COLO829 (cell line): ENCODE measurements at regions not wholly inside any gene's neighbourhood (a gene's known extent, or its start where the extent isn't known, plus 50 kb on each side); places are given as distances from the start of the nearest gene placed in this dataset.

Experiments used
- DNase-seq: peaks from one replicate; pipeline ENCODE4 v3.0.0; 2012; ENCODE audit warnings: low spot score

DNA sequence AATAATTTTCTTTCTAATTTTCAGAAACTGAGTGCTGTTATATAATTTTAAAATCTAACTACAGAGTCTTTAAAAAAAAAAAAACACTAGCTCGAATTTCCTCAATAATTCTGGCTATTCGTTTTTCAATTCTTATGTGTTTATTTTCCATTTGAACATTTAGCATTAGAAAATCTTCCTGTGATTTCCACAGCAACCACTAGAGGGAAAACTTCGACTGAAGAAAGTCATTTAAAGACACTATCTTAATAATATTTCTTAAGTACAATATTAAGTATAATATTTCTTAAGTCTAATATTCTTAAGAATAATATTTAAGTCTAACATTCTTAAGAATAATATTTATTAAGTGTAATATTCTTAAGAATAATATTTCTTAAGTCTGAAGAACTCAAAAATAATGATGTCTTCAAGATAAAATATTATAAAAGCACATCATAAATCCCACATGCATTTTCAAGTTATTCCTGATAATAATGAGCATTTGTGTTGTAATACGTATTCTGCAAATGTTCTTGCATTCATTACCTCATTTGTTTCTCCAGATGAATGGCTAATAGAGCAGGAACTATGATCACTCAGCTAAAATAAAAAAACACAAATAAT, 118.4 kb upstream of the WDR17 start:
- DNase-seq = no peak

DNA sequence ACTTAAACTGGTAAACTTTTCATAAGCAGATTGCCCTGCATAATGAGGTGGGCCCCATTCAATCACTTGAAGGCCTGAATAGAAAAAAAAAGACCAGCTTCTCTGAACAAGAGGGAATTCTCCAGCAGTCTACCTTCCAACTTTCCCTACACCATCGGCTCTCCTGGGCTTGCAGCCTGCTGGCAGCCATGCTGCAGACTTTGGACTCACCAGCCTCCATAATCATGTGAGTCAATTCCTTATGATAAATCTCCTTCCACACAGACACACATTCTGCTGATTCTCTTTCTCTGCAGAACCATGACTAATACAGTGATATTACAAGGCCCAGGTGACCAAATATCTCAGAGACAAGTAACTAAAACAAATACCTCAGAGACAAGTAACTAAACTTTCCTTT, 113.8 kb upstream of the WDR17 start:
- DNase-seq = no peak

- no peak for DNase-seq
Observed at GRCh38 chr4:175953116-175953515, 112.5 kb upstream of the WDR17 start.

DNA sequence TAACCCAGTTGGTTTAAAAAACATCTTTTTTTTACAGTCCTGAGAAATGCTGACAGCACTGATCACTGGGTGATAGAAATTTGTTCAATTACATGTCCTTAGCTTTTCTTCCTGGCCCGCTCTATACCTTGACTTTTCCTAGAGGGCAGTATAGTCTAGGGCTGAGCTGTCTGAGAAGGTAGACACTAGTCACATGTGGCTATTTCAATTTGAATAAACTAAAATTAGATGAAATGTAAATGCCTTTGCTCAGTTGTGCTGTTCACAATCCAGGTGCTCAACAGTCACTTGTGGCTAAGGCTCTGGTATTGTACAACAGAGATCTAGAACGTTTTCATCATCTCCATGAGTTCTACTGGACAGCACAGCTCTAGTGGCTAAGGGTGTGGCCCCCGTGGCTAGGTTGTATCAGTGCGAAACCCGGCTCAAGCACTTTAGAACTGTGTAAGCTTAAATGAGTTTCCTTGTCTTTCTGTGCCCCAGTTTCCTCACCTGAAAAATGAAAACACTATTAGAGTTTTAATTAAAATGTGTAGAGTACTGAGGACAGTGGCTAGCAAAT, 111.6 kb upstream of the WDR17 start:
- no peak for DNase-seq

- DNase-seq = no peak
Observed at GRCh38 chr4:175954685-175955084, 111.0 kb upstream of the WDR17 start.

DNA sequence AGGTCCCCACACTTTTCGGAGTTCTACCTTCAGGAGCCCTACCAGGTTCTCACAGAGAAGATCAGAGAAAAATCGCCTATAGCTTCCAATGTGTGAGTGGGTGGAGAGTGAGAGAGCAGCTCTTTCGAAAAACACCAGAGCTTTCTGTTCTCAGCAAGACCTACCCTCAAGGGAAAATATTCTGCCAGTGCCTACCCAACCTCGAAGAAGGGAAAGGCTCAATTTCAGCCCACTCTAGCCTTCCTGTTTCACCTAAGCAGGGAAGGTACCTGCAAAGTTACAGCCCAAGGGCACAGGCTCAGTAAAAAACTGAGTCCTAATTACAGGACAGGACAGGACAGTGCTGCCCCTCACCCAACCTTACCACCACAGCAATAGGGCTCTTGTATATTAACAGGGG, 104.0 kb upstream of the WDR17 start:
- DNase-seq = no peak

GRCh38 chr4:175970072-175970471, 95.6 kb upstream of the WDR17 start:
- no peak for DNase-seq

DNA sequence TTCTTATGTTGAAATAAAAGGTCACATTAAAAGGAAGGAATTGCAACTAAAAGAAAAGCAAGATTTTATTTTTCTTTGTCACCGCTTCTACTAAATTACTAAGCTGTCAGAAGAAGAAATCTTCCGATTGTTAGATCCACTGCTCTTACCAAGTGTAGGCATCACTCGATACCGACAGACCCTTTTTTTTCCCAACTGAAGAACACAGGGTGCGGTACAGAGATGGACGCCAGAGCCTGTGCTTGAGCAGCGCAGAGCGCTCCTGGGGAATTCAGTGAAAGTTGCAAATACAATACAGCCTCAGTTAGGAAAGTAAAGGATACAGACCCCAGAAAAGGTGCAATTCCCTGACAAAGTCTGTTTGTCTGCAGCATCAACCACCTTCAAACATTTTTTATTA, 94.9 kb upstream of the WDR17 start:
- no peak for DNase-seq

- peak; percentile 15 for DNase-seq
Observed at GRCh38 chr4:175971388-175972179, 94.1 kb upstream of the WDR17 start.

DNA sequence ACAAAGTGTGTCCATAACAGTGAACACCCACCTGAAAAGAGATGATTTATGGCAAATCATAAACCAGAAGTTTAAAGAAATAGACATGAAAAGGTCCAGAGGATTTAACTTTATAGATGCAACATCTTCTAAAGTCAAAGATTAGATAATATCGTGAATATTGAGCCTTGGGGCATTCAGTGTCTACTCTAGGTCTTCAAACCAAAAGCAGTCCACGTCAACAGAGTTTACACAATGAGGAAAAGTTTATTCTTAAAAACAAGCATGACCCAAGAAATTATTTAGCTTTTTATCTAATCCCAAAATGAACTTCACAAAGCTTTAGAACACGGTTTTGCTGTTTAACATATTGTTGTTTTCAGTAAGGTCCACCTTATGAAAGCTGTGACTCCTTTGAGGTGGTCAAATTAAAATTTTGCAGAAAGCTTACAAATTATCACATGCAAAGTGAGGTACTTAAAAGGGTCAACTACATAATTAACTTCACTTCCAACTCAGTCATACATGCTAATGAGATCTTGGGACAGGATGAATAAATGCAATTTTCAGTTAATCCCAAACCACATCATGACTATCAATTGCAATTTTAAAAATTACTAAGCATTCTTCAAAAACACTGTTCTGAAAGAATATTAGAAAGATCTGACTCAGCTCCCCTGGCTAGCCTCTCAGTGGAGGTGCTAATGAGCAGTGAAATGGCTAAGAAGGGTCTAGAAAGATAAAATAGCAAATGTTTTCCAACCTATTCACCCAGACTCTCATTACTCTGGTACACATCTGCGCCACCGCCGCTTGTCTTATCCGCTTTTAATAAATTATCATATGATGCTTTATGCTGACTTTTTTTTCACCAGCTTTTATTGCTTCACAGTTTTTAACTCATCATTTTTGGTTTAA, 92.4 kb upstream of the WDR17 start:
- DNase-seq = no peak

DNA sequence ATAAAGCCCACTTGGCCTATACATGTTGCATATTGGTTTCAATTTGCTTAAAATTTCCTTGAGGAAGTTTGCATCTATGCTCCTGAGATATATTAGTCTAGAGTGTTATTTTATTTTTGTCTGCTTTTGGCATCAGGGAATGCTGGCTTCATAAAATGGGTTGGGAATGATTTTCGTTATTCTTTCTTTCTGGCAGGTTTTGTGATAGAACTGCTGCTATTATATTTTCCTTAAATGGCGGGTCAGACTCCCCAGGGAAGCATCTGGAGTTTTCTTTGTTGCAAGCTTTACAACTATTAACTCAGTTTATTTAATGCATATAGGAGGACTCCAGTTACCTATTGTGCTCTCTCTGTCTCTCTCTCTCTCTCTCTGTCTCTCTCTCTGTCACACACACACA, 82.0 kb upstream of the WDR17 start:
- DNase-seq = no peak

GRCh38 chr4:175986668-175987067, 79.0 kb upstream of the WDR17 start:
- no peak for DNase-seq

DNA sequence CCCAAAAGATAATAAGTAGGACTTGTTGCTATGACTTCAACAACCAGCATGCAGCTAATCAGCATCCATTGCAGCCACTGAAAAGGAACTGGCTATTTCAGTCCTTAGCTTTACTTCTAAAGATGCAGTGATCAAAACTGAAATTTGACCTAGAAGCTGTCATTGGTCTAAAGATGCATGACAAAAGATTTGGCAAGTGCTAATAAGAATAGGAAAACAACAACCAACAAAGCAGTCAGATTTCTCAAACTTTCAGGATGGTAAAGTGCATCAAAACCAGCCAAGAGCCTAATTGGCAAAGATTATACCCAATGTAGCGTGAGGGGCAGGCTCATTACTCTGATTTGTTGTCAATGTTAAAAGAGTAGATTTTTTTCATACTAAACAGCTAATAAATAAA, 77.1 kb upstream of the WDR17 start:
- DNase-seq = no peak

DNA sequence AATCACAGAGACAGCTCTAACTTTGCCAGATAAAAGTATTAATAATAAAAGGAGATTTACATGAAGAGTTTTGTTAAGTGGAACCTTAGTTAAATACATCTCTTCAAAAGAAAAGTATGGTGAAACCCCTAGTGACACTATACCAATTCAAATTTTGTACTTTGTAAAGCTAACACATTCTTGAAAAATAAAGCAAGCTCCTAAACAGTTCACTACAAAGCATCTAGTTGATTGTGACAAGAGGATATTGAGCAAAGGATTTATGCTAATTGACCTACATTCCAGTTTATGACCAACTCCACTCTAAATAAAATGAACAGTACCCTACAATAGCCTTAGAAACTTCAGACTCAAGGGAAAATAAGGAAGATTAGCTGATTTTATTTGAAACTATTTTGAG, 69.4 kb upstream of the WDR17 start:
- no peak for DNase-seq

- DNase-seq = no peak
Observed at GRCh38 chr4:175997291-175997690, 68.3 kb upstream of the WDR17 start.

DNA sequence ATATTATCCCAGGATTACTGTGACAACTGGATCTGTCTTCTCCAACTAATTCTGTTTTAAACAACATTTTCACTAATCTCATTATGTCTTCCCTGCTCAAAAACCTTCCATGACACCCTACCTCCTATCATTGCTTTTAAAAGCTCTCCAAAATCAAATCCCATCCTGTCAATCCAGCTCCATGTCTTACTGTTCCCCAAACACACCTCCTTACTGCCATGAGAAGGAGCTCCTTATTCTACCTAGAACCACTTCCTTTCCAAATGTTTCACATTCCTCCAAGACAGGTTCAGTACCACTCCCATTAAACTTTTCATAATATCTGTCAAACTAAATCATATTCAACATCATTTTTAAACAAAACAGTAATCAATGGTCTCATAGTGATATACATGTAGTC, 66.9 kb upstream of the WDR17 start:
- no peak for DNase-seq

DNA sequence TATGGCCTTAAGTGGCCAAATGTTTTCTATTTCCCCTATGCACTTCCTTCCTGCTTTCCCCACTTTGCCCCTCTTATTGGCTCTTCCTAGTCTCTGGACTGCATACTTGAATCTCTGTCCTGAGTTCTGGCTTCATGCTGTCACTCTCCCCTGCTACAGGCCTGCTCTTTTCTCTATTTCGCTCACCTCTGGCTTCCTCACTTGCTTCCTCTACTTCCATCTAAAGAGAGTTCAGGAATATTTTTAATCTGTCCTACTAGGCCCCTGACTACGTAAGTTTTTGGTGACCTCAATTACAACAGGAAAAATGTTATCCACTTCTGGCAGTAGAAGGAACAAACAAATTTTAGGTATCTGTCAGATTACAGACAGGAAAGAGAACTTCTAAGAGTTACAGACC, 65.7 kb upstream of the WDR17 start:
- DNase-seq = no peak

- no peak for DNase-seq
Observed at GRCh38 chr4:176001151-176002006, 64.3 kb upstream of the WDR17 start.

- no peak for DNase-seq
Observed at GRCh38 chr4:176002007-176002613, 63.5 kb upstream of the WDR17 start.

GRCh38 chr4:176005766-176006165, 59.9 kb upstream of the WDR17 start:
- no peak for DNase-seq

- no peak for DNase-seq
Observed at GRCh38 chr4:176009254-176009653, 56.4 kb upstream of the WDR17 start.
